ENCODE measurements at regions not wholly inside any gene's neighbourhood (a gene's known extent, or its start where the extent isn't known, plus 50 kb on each side); places are given as distances from the start of the nearest gene placed in this dataset.
A peak's percentile ranks its signal among the peaks of the same experiment; 100 is the strongest.
"Not testable (repeated sequence)": the region's sequence is repeated elsewhere in the genome, so short reads cannot be mapped to it uniquely, and the experiment has no call there.

- no peak for DNase-seq (ENCODE audit: low spot score in 2 of 2)
- no peaks in the 10 kb centered on the region for H3K4me1 ChIP-seq
- 0 out of 2 replicates have a peak, but pooled peaks cover 6% of the 10 kb centered on the region for H3K27me3 ChIP-seq (ENCODE audit: low read depth)
- in situ Hi-C loops (cut with MboI; ENCODE audit: low sequenced_read_pairs), result no loop called here
- H3K36me3 ChIP-seq (replicated peaks), result no peaks in the 10 kb centered on the region
- no peak overlapping the region for H3K4me3 ChIP-seq
- H3K9me3 ChIP-seq, result no peaks in the 10 kb centered on the region
Observed at GRCh38 chr11:82507288-82507687, 226.4 kb downstream of the FAM181B start.

- Histone ChIP-seq H3K9me3 (no peaks in the 10 kb centered on the region), H3K4me3 (no peak overlapping the region), H3K4me1 (no peaks in the 10 kb centered on the region), H3K27me3 (ENCODE audit: low read depth) (no peaks in the 10 kb centered on the region), H3K36me3 (replicated peaks) (no peaks in the 10 kb centered on the region)
- no peak for DNase-seq (ENCODE audit: low spot score in 2 of 2)
- in situ Hi-C loops (cut with MboI; ENCODE audit: low sequenced_read_pairs), result no loop called here
Observed at GRCh38 chr11:82505379-82505778, 228.3 kb downstream of the FAM181B start.

GRCh38 chr11:82501174-82501573 is 232.5 kb downstream of the FAM181B start:
- DNase-seq (ENCODE audit: low spot score in 2 of 2); H3K27me3 ChIP-seq (ENCODE audit: low read depth); H3K9me3 ChIP-seq; H3K4me3 ChIP-seq; H3K36me3 ChIP-seq (replicated peaks); H3K4me1 ChIP-seq; in situ Hi-C loops (cut with MboI; ENCODE audit: low sequenced_read_pairs): not testable (repeated sequence)

- H3K4me3 ChIP-seq, result no peak overlapping the region
- H3K27me3 ChIP-seq (ENCODE audit: low read depth), result no peaks in the 10 kb centered on the region
- peak; percentile 23 to 25 for DNase-seq (ENCODE audit: low spot score in 2 of 2)
- H3K36me3 ChIP-seq (replicated peaks), result no peaks in the 10 kb centered on the region
- H3K9me3 ChIP-seq, result no peaks in the 10 kb centered on the region
- no peaks in the 10 kb centered on the region for H3K4me1 ChIP-seq
- in situ Hi-C loops (cut with MboI; ENCODE audit: low sequenced_read_pairs), result no loop called here
Observed at GRCh38 chr11:82494988-82495432, 238.7 kb downstream of the FAM181B start.

GRCh38 chr11:82474876-82475275 is 258.8 kb downstream of the FAM181B start:
- Histone ChIP-seq H3K27me3 (ENCODE audit: low read depth) (no peaks in the 10 kb centered on the region), H3K9me3 (no peaks in the 10 kb centered on the region), H3K4me3 (no peak overlapping the region), H3K36me3 (replicated peaks) (no peaks in the 10 kb centered on the region), H3K4me1 (no peaks in the 10 kb centered on the region)
- no peak for DNase-seq (ENCODE audit: low spot score in 2 of 2)
- in situ Hi-C loops (cut with MboI; ENCODE audit: low sequenced_read_pairs), result no loop called here

GRCh38 chr11:82465481-82465880 is 268.2 kb downstream of the FAM181B start:
- H3K4me3 ChIP-seq, result no peak overlapping the region
- in situ Hi-C loops (cut with MboI; ENCODE audit: low sequenced_read_pairs), result no loop called here
- H3K4me1 ChIP-seq, result no peaks in the 10 kb centered on the region
- no peaks in the 10 kb centered on the region for H3K36me3 ChIP-seq (replicated peaks)
- no peak for DNase-seq (ENCODE audit: low spot score in 2 of 2)
- H3K9me3 ChIP-seq, result no peaks in the 10 kb centered on the region
- no peaks in the 10 kb centered on the region for H3K27me3 ChIP-seq (ENCODE audit: low read depth)

- Histone ChIP-seq H3K36me3 (replicated peaks) (no peaks in the 10 kb centered on the region), H3K4me3 (no peak overlapping the region), H3K4me1 (no peaks in the 10 kb centered on the region), H3K9me3 (no peaks in the 10 kb centered on the region), H3K27me3 (ENCODE audit: low read depth) (no peaks in the 10 kb centered on the region)
- no peak for DNase-seq (ENCODE audit: low spot score in 2 of 2)
- in situ Hi-C loops (cut with MboI; ENCODE audit: low sequenced_read_pairs), result no loop called here
Observed at GRCh38 chr11:82462608-82463242, 270.9 kb downstream of the FAM181B start.

- H3K27me3 ChIP-seq (ENCODE audit: low read depth), result no peaks in the 10 kb centered on the region
- in situ Hi-C loops (cut with MboI; ENCODE audit: low sequenced_read_pairs), result no loop called here
- H3K4me1 ChIP-seq, result no peaks in the 10 kb centered on the region
- no peaks in the 10 kb centered on the region for H3K36me3 ChIP-seq (replicated peaks)
- DNase-seq (ENCODE audit: low spot score in 2 of 2), result no peak
- no peak overlapping the region for H3K4me3 ChIP-seq
- H3K9me3 ChIP-seq, result no peaks in the 10 kb centered on the region
Observed at GRCh38 chr11:82458761-82459160, 274.9 kb downstream of the FAM181B start.

- Histone ChIP-seq H3K9me3 (no peaks in the 10 kb centered on the region), H3K27me3 (ENCODE audit: low read depth) (no peaks in the 10 kb centered on the region), H3K4me3 (no peak overlapping the region), H3K36me3 (replicated peaks) (no peaks in the 10 kb centered on the region), H3K4me1 (no peaks in the 10 kb centered on the region)
- in situ Hi-C loops (cut with MboI; ENCODE audit: low sequenced_read_pairs), result no loop called here
- DNase-seq (ENCODE audit: low spot score in 2 of 2), result no peak
Observed at GRCh38 chr11:82458147-82458546, 275.5 kb downstream of the FAM181B start.

- no peak for DNase-seq (ENCODE audit: low spot score in 2 of 2)
- Histone ChIP-seq H3K9me3 (no peaks in the 10 kb centered on the region), H3K36me3 (replicated peaks) (no peaks in the 10 kb centered on the region), H3K27me3 (ENCODE audit: low read depth) (peaks cover 9% of the 10 kb centered on the region; the same call in 1 of the 2 replicates), H3K4me3 (no peak overlapping the region), H3K4me1 (no peaks in the 10 kb centered on the region)
- in situ Hi-C loops (cut with MboI; ENCODE audit: low sequenced_read_pairs), result no loop called here
Observed at GRCh38 chr11:82450996-82451395, 282.7 kb downstream of the FAM181B start.

GRCh38 chr11:82406611-82407010 is 327.1 kb downstream of the FAM181B start:
- H3K9me3 ChIP-seq, result no peaks in the 10 kb centered on the region
- H3K27me3 ChIP-seq (ENCODE audit: low read depth), result no peaks in the 10 kb centered on the region
- no peaks in the 10 kb centered on the region for H3K4me1 ChIP-seq
- no peaks in the 10 kb centered on the region for H3K36me3 ChIP-seq (replicated peaks)
- in situ Hi-C loops (cut with MboI; ENCODE audit: low sequenced_read_pairs), result no loop called here
- no peak for DNase-seq (ENCODE audit: low spot score in 2 of 2)
- no peak overlapping the region for H3K4me3 ChIP-seq

- DNase-seq (ENCODE audit: low spot score in 2 of 2), result no peak
- Histone ChIP-seq H3K4me1 (no peaks in the 10 kb centered on the region), H3K36me3 (replicated peaks) (no peaks in the 10 kb centered on the region), H3K9me3 (no peaks in the 10 kb centered on the region), H3K4me3 (no peak overlapping the region), H3K27me3 (ENCODE audit: low read depth) (no peaks in the 10 kb centered on the region)
- in situ Hi-C loops (cut with MboI; ENCODE audit: low sequenced_read_pairs), result no loop called here
Observed at GRCh38 chr11:82405421-82405820, 328.2 kb downstream of the FAM181B start.

- Histone ChIP-seq H3K4me3 (no peak overlapping the region), H3K4me1 (no peaks in the 10 kb centered on the region), H3K36me3 (replicated peaks) (no peaks in the 10 kb centered on the region), H3K27me3 (ENCODE audit: low read depth) (no peaks in the 10 kb centered on the region), H3K9me3 (no peaks in the 10 kb centered on the region)
- in situ Hi-C loops (cut with MboI; ENCODE audit: low sequenced_read_pairs), result no loop called here
- no peak for DNase-seq (ENCODE audit: low spot score in 2 of 2)
Observed at GRCh38 chr11:82404981-82405380, 328.7 kb downstream of the FAM181B start.

- Histone ChIP-seq H3K36me3 (replicated peaks) (no peaks in the 10 kb centered on the region), H3K4me3 (no peak overlapping the region), H3K9me3 (no peaks in the 10 kb centered on the region), H3K27me3 (ENCODE audit: low read depth) (no peaks in the 10 kb centered on the region), H3K4me1 (no peaks in the 10 kb centered on the region)
- in situ Hi-C loops (cut with MboI; ENCODE audit: low sequenced_read_pairs), result no loop called here
- DNase-seq (ENCODE audit: low spot score in 2 of 2), result no peak
Observed at GRCh38 chr11:82403640-82404305, 329.9 kb downstream of the FAM181B start.

Measured in HAP-1 (cell line).